Urothelium cell line (cell line): ENCODE measurements at regions not wholly inside any gene's neighbourhood (a gene's known extent, or its start where the extent isn't known, plus 50 kb on each side); places are given as distances from the start of the nearest gene placed in this dataset.

Experiments used
- DNase-seq: peaks from one replicate; pipeline ENCODE4 v3.0.0; 2011; ENCODE audit warnings: low spot score, mixed read lengths
- FAIRE-seq: peaks from 2 replicates; lab custom pipeline; 2011; peaks lifted over from hg19 to GRCh38; lab: Jason Lieb, UNC

DNA sequence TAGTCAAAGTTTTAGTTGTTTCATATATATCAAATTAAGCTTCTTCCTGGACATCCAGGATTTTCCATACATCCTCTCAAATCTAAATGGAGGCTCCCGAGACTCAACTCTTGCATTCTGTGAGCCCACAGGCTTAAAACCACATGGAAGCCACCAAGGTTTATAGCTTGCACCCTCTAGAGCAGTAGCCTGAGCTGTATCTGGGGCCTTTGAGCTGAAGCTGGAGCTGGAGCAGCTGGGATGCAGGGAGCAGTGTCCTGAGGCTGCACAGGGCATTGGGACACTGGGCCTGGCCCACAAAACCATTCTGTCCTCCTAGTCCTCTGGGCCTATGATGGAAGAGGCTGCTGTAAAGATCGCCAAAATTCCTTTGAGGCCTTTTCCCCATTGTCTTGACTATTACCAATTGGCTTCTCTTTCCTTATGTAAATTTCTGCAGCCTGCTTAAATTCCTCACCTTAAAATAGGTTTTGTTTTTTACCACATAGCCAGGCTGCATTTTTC lies 151.0 kb downstream of the COX7C start:
- no peak for FAIRE-seq
- no peak for DNase-seq

DNA sequence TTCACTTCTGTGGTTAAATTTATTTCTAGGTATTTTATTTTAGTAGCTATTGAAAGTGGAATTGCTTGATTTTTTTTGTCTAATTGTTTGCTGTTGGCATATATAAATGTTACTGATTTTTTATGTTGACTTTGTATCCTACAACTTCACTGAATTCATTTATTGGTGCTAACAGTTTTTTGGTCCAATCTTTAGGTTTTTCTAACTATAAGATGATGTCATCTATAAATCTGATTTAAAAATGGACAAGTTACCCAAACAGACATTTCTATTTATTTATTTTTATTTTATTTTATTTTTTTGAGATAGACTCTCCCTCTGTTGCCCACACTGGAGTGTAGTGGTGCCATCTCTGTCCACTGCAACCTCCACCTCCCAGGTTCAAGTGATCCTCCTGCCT lies 162.3 kb downstream of the COX7C start:
- no peak for DNase-seq
- no peak for FAIRE-seq

DNA sequence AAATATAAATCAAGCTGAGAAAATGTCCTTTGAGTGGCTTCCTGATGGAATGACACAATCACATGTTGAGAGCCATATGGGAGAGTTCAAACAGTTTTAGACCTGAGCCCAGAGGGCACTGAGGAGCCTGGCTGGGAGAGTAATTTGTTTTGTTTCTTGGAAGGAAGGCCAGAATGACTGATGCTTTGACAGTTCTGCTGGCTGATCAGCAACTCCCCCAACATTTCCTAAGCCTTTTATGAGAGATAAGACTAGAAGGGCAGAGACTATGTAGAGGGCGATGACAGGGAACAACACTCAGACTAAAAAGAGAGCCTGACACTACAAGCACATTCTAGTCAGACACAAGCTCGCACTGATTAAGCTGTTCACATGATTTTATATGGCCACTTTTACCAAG lies 169.2 kb downstream of the COX7C start:
- DNase-seq: no peak

DNA sequence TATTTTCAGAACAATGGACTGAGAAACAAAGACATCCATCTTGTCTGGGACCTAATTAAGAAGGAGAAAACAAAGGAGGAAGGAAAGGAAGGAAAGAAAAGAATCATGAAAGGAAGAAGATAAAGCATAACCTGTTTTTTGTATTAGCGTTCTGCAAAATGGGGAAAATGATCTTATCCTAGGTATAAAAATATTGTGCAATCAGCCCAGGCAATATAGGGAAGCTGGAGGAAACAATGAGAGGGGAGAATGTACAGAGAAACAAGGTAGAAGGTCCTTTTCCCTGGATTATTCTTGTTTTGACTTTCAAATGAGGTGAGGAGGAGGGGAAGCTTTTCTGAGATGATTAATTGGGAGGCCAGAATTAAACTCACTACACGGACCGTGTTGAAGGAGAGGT lies 177.9 kb downstream of the COX7C start:
- FAIRE-seq: no peak
- DNase-seq: no peak

More for the DNA sequence above, 169.2 kb downstream of the COX7C start:
- no peak for FAIRE-seq

DNA sequence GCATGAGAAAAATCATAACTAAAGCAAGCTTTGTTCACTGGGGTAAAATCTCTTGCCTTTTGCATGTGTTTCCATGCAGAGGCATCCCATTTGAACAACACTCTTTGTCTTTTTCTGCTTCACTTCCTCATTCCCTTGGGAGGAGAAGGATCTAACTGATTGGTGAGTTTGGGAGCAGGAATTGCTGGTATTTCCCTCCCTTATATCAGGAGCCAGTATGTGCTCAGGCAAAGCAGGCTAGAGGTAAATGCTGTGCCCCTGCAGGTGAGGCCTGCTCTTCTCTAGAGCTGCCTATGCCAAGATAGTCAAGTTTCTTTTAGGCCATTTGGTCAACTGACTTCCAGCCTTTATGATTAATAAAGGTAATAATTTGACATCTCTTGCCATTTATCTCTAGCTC lies 179.9 kb downstream of the COX7C start:
- FAIRE-seq: no peak
- DNase-seq: no peak

DNA sequence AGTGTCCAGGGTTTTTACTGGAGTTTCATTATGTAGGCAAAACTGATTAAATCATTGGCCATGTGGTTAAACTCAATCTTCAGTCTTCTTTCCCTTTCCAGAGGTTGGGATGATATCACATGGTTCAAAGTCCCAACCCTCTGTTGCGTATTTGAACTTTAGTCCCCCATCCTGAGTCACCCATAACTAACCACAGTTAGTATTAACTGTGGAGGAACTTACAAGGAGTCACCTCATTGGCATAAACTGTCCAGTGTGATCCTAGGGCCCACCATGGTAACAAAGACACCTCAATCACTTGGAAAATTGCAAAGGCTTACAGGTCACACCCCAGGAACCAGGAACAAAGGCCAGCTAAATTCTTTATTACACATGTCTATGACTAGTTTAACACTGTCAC lies 188.5 kb downstream of the COX7C start:
- no peak for DNase-seq
- FAIRE-seq: no peak

DNA sequence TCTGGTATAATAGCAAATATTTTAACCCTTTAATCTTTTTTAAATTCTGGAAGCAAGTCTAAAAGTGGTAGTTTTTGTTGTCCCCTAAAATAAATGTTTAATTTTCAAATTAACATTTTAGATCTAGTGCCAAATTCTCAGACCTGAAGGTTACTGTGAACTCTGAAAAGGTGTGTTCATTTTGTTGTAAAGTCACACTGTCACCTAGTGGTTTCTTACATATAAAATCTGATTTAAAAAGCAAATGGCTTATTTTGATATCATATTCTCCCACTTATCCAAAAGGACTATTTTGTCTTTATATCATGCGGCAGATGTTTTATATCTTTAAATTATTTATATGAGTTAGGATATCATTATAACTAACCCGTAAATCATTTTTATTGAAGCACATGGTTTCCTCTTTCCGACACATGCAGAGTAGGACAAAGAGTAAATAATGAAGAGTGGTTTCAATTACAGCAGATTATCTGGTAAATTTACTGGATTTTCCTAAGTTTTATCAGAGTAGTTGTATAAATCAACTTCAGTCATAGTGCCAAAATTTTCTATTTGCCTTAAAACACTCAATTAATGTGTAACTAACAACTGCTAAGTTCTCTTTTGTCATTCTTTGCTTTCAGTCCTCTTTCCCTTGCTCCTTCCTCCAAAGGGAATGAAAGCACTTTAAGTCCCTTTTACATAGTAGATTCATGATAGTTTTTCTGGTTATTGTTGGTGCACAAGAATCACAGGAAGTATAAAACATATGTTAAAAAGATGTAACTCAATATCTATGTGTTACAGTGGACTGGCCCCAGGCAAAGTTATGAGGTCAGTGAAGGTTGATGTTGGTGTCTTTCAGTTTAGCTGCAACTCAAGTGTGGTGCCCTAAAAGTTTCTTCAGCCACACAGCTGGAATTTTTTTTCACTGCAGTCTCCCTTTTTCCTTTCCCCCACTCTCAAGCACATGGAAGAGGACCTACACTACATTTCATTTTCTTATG lies 189.6 kb downstream of the COX7C start:
- no peak for FAIRE-seq

DNA sequence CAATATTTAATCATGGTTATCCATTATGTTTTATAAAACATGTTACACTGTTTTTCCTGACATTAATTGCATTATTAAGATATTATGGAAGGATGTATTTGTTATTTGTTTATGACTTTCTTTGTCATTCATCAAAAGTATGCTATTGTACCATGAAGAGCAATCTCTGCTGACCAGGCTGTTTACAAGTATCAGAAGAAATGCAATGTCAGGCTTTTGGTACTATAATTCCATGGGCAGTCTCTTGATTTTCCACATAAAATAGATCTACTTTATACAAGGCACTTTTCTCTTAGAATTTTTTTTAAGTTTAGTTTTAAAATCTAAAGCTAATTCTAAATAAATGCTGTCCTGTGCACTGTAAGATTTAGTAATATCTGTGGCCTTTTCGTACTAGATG lies 196.6 kb downstream of the COX7C start:
- no peak for FAIRE-seq

More for the DNA sequence above, 189.6 kb downstream of the COX7C start:
- DNase-seq: no peak

DNA sequence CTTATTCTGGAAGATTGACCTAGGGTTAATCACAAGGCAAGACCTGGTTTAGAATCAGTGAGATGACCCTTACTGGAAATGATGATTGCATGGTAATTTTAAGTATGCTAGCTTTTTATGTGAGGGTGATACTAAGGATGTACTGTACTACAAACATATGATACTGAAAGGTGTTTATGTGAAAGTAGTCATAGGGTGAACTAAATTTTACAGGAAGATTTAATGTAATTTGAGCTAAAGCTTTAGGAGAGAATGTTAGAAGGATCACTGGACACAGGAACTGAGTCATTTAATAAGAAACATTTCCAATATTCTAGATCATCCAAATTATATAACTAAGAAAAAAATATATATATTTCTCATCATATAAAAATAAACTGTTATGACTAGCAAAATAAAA lies 197.2 kb downstream of the COX7C start:
- FAIRE-seq: no peak
- no peak for DNase-seq

More for the DNA sequence above, 196.6 kb downstream of the COX7C start:
- no peak for DNase-seq

DNA sequence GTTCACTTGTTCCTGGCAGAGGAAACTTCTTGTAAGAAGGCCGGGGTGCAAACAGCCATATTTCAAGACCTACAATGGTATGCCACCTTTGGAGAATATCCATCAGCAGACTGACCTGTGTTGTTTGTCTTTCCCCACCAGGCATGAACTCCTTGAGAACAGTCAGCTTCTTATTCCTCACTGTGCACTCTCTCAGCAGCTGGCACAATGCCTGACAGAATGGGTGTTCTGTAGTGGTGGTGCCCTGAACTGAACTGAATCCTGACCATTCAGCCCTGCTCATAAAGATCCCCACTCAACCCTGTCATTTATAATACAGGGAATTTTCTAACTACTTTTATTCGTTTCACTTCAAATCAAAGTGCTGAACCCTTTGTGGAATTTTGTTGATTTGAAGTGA lies 206.9 kb downstream of the COX7C start:
- FAIRE-seq: no peak
- DNase-seq: no peak

DNA sequence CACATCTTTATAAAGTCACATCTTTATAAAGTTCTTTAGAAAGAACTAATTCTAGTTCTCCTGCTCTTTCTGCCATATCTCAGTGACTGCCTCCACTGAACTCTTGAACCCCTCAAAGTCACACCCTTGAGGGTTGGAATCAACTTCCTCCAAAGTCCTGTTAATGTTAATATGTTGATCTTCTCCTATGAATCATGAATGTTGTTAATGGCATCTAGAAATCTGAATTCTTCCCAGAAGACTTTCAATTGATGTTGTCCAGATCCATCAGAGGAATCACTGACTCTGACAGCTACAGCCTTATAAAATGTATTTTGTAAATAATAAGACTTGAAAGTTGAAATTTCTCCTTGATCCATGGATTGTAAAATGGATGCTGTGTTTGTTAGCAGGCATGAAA lies 213.4 kb downstream of the COX7C start:
- no peak for DNase-seq
- FAIRE-seq: no peak

DNA sequence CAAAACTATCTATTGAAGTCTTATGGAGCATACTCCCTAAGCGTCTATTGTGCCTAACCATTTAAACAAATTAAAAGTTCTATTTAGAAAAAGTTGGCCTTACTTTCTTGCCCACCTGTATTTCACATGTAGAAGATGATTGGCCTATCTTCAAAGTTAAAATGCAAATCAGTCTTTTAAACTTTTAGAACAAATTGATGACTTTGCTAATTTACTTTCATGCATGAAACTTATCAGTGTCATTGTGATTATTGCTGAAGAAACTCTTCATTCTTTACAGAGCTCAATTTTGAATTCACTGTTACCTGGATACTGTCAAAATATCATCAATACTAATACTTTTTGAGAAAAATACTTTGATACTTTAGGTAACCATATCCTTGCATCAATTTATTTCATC lies 216.1 kb downstream of the COX7C start:
- FAIRE-seq (no peak), DNase-seq (no peak)

DNA sequence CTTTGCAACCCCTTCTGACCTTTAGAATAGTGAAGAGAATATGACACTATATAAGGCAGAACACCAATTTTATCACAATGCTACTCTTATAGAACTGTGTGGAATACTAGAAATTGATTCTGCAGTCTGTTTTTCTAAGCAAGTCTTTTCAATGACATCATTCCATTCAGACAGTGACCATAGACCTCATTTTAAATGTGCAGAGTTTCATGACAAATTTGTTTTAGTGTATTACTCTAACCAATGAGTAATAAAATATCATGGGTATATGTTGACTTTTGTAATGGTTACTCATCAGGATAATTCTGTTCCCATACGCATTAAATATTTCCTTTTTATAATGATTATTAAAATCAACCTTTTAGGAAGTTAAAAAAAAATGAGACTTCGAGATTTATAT lies 219.9 kb downstream of the COX7C start:
- FAIRE-seq: no peak

DNA sequence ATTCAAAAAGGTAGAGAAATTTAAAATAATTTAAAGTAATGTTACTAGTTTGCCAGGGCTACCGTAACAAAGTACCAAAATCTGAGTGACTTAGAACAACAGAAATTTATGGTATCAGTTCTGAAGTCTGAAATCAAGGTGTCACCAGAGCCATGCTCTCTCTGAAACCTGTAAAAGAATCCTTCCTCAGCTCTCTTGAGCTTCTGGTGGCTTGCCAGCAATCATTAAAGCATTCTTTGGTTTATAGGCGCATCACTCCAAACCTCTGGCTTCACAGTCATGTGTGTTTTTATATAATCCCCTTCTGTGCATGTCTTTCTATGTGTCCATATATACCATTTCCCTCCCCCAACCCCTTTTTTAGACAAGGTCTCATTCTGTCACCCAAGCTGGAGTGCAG lies 220.3 kb downstream of the COX7C start:
- DNase-seq (no peak), FAIRE-seq (no peak)

More for the DNA sequence above, 219.9 kb downstream of the COX7C start:
- DNase-seq: no peak

DNA sequence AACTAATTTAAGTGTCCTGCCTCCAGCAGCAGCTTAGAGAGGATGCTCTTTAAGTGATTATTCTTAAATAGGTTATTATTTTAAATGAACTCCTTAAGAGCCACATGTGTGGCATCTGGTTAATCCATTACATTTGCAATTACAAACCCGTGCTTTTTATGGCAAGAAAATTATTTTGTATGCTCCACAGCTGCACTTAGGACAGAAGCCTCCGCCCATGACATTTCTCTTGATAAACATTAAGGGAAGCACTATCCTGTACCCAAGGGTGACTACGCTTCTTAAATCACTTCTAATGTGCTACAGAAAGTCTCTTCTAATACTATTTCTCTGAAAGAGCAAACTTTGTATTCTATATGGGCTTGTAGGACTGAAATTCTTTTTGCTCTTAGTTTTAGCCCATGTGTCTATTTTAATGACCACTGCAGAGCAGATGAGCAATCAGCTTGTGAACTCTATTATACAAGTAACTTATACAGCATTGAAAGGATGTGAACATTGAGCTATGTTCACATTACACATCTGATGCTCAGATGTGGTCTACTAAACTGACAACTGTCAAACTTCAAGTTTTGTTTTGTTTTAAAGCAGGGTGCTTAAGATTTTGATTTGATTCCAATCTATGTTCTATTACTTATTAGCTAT lies 223.4 kb downstream of the COX7C start:
- FAIRE-seq (no peak), DNase-seq (no peak)

DNA sequence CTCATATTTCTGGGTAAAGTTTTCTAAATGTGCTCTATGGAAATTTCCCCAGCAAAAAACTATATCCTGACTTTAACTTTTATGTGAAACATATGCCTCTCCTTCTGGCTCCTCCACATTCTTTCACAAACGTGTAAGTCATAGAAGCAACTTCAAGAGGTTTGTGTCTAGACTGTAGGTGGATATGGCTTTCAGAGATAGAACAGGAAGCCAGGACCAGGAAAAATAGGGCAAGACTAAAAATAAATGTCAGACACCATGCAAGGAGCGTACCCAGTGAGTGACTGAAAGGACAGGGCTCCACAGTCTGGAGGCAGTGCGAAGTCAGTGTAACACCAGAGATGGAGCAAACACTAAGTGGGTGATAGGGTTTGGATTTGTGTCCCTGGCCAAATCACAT lies 240.7 kb downstream of the COX7C start:
- FAIRE-seq: no peak
- DNase-seq: no peak

DNA sequence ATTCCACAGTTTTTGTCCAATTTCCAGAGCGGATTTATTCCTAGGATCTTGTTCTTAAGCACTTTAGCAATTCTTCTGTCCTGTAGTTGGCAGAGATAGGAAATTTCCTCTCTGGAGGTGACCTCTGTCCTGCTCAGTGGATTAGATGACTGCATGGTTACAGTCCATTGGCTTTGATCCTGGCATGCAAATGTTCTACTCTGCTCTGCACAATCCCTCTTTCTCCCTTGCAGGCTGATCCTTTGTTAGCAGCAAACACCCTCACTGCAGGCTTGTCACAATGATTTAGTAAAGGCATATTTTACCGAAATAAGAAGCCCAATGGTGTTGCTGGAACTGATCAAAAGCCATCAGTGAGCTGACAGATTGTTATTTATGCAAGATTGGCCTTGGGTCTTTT lies 243.8 kb downstream of the COX7C start:
- FAIRE-seq: no peak
- no peak for DNase-seq

DNA sequence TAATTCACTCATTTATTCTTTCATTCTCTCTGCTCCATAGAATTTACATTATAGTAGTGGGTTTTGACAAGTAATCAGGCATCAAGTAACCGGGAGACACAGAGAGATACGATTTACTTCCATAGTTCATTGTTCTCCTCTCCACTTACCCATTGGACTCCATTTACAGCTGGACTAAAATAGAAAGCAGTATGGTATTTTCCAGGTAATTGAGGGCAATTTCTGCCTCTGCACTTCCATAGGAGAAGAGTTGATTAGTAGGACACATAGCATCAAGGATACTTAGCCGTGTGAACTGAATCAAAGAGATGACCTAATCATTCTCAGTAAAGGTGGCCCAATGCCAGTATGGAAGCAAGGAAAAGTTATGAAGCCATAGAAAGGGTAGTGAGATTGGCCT lies 244.4 kb downstream of the COX7C start:
- FAIRE-seq: no peak

DNA sequence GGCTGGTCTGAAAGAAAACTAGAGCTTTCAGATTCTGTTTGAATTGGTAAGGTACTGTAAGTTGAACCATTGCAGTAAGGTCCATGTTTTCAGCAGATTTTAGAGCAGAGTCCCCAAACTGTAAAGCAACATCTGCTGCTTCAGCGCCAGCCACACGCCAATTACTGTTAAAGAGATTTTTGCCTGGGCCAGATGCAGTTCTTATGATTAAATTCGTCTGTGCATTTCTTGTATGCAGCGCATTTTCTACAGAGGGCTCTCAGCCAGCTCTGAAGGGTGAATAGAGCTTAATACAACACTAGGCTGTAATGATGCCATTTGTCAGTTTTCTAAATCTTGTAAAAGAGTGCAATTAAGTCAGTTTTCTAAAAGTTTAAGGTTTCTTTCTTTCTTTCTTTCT lies 246.3 kb downstream of the COX7C start:
- FAIRE-seq (no peak), DNase-seq (no peak)

More for the DNA sequence above, 244.4 kb downstream of the COX7C start:
- DNase-seq: no peak

DNA sequence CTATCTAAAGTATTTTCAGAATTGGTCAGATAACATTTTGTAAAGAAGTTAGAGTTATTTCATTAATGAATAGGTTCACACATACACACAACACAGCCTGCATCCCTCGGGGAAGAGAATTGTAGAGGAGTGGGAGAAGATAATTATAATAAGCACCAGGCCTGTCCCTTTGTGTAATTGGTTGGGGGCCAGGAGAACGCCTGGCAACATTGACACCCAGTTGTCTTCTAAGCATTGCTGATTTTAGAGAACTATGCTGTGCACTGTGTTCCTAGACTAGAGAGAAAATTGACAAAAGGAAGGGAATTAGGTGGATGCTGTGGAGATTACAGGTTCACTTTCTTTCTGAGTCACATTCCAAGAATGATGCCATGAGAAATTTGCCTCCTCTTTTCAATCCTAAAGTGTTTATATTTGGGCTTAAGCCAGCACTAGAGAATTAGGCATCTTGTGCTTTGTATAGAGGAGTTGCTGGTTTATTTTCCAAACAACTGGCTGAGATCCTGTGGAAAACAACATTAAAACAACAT lies 247.6 kb downstream of the COX7C start:
- FAIRE-seq (no peak), DNase-seq (no peak)

DNA sequence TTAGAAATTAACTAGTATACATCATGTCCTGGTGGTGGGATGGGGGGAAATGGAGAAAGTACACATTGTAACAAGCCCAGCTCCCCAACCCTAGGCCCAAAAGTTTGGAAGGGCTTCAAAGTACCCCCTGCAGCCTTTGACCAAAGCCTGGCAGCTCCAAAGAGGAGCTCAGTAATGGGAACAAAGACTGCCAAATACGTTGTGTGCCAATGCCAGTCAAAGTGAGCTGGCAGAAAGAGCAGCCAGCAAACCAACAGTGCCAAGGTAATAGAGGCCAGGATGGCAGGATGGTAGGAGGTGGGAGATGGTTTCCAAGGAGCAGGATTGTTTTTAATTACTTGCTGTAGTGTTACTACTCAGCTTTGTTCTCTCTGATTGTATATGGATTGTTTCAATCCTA lies 248.3 kb downstream of the COX7C start:
- DNase-seq (no peak), FAIRE-seq (no peak)

DNA sequence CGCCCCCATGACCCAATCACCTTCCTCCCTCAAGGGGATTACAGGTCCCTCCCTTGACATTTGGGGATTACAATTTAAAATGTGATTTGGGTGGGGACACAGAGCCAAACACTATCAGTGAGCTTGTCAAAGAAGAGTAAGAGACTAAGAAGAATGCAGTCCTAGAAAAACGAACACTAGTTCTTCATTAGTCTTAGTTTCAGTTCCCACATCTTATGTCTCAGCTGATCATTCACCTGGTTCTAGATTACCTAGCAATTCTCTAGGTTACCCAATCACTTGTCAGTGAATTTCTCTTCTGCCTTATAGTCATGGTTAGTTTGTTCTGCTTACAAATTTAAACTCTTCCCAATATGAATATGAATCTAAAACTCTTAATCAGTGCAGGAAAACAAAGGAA lies 251.5 kb downstream of the COX7C start:
- FAIRE-seq: no peak
- DNase-seq: no peak
